C4-2B (cell line): ENCODE measurements at regions not wholly inside any gene's neighbourhood (a gene's known extent, or its start where the extent isn't known, plus 50 kb on each side); places are given as distances from the start of the nearest gene placed in this dataset.

ENCODE experiments used
- ZFX ChIP-seq: fragments of 450-650 bp; IDR thresholded peaks from 2 replicates; pipeline ENCODE4 v1.6.1; 2017
- TF ChIP-seq, protein P1 (sequence below): fragments of 450-650 bp; conservative IDR thresholded peaks from 2 replicates; pipeline ENCODE4 v1.5.1; 2017; ENCODE audit warnings: mild to moderate bottlenecking

DNA sequence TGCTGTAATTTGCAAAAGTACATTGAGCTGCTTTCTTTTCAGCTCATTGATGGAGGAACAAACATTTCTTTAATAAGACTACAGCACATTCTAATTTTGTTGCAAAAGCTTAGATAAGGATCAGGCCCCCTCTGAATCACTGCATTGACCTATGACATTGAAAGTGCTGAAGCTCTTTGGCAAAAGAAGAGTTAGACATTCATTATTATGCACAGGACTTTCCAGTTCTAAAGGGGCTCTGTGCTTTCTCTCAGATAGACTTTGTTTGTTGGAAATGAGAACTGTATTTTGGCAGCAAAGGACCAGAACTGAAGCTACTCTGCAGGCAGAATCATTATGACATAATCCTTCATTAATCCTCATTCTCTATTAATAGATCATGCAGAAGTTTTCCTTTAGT lies 252.9 kb upstream of the SOX2 start:
- TF ChIP-seq, protein P1, sequence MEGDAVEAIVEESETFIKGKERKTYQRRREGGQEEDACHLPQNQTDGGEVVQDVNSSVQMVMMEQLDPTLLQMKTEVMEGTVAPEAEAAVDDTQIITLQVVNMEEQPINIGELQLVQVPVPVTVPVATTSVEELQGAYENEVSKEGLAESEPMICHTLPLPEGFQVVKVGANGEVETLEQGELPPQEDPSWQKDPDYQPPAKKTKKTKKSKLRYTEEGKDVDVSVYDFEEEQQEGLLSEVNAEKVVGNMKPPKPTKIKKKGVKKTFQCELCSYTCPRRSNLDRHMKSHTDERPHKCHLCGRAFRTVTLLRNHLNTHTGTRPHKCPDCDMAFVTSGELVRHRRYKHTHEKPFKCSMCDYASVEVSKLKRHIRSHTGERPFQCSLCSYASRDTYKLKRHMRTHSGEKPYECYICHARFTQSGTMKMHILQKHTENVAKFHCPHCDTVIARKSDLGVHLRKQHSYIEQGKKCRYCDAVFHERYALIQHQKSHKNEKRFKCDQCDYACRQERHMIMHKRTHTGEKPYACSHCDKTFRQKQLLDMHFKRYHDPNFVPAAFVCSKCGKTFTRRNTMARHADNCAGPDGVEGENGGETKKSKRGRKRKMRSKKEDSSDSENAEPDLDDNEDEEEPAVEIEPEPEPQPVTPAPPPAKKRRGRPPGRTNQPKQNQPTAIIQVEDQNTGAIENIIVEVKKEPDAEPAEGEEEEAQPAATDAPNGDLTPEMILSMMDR = no peak
- TF ChIP-seq ZFX = no peak
